Activated naive CD8-positive, alpha-beta T cell treated with anti-CD3 and anti-CD28 coated beads for 36 hours (primary cell): ENCODE measurements at regions not wholly inside any gene's neighbourhood (a gene's known extent, or its start where the extent isn't known, plus 50 kb on each side); places are given as distances from the start of the nearest gene placed in this dataset.

Experiments
- DNase-seq: peaks from one replicate; pipeline ENCODE4 v3.0.0; 2021
- H3K27ac Mint-ChIP-seq: one replicate; pipeline ENCODE4 v1.8.0; 2022; ENCODE audit warnings: mild to moderate bottlenecking, moderate library complexity, mixed read lengths
- H3K27me3 Mint-ChIP-seq: one replicate; pipeline ENCODE4 v1.8.0; 2022; ENCODE audit warnings: mild to moderate bottlenecking, mixed read lengths
- H3K36me3 Mint-ChIP-seq: one replicate; pipeline ENCODE4 v1.8.0; 2021; ENCODE audit warnings: mild to moderate bottlenecking, mixed read lengths
- H3K4me1 Mint-ChIP-seq: one replicate; pipeline ENCODE4 v1.8.0; 2021; ENCODE audit warnings: mixed read lengths
- H3K4me3 Mint-ChIP-seq: one replicate; pipeline ENCODE4 v1.8.0; 2022; ENCODE audit warnings: mild to moderate bottlenecking, moderate library complexity, mixed read lengths
- H3K9me3 Mint-ChIP-seq: one replicate; pipeline ENCODE4 v1.8.0; 2022; ENCODE audit warnings: mixed read lengths

DNA sequence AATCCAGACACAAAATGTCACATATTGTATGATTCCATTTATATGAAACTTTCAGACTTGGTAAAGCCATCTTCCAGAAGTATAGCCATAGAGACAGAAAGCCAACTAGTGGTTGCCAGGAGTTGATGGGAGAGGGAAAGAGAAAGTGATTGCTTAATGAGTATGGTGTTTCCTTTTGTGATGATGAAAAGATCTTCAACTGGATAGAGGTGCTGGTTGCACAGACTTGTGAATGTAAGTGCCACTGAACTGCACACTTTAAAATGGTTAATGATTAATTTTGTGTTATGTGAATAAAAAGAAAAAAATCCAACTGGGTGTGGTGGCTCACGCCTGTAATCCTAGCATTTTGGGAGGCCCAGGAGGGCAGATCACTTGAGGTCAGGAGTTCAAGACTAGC lies 135.3 kb upstream of the SLC1A4 start:
- no peak overlapping the region for H3K4me3 Mint-ChIP-seq
- no peak overlapping the region for H3K27ac Mint-ChIP-seq
- peaks cover 7% of the 10 kb centered on the region for H3K27me3 Mint-ChIP-seq
- no peaks in the 10 kb centered on the region for H3K4me1 Mint-ChIP-seq
- H3K9me3 Mint-ChIP-seq, result no peaks in the 10 kb centered on the region
- no peak for DNase-seq
- no peaks in the 10 kb centered on the region for H3K36me3 Mint-ChIP-seq

DNA sequence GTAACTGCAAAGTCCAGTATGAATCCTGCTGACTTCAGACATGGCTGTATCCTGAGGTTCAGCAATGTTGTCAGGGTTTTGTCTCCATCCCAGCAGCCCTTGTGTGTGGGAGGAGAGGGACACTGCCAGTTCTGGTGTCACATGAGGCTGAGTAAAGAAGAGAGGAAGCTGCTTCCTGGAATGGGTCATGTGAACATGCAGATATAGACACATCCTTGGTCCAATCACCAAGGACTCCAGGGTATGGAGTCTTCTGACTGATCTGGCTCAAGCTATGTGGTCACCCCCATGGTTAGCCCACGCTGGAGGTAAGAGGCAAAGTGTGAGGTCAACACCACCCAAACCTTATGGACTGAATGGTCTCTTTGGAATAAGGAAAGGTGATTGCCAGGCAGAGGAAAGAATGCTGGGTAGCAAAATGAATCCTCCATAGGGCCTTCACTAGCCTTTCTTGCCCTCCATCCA lies 134.4 kb upstream of the SLC1A4 start:
- Mint-ChIP-seq H3K4me3 (no peak overlapping the region), H3K36me3 (no peaks in the 10 kb centered on the region), H3K4me1 (no peaks in the 10 kb centered on the region), H3K27me3 (peaks cover 9% of the 10 kb centered on the region), H3K27ac (no peak overlapping the region), H3K9me3 (no peaks in the 10 kb centered on the region)
- no peak for DNase-seq

DNA sequence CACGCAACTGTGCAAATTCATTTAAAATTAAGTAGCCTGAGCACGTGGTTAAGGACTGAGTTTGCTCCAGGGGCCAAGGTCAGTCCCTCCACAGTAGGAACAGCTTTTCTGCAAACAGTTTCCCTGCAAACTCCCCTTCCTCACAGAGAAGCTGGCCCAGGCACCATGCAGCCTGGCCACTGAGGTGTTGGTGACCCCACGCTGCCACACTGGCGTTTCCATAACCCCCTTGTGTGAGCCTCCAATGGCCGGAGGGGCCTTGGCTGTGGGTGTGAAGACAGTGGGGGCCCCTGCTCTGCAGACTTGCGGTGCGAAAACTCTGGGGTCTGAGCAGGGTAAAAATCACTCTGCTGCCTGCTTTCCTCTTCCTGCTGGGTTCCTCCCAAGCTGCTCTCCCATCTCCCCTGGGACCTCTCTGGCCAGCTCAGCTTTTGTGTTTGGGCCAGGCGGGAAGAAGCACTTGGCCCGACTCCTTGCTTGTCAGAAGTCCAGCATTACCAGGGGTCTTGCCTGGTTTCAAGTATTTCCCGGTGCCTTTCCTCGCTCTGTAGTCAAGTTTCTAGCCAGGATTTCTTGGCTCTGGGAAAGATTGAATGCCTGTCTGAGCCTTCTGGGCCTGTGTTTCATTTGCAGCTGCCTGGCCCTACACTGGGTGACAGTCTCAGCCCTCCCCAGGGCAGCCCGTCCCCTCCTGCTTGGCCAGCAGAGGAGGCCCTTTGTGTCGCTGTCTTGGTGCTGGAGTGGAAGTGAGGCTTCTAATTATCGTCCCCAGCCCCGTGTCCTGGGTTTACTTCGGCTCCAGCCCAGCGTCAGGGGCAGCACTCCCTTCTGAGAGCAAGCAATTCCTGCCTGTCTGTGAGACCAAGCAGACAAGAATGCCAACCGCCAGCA lies 131.4 kb upstream of the SLC1A4 start:
- Mint-ChIP-seq H3K4me3 (no peak overlapping the region), H3K27ac (no peak overlapping the region), H3K9me3 (no peaks in the 10 kb centered on the region), H3K4me1 (no peaks in the 10 kb centered on the region), H3K27me3 (peaks cover 9% of the 10 kb centered on the region), H3K36me3 (no peaks in the 10 kb centered on the region)
- DNase-seq, result no peak

DNA sequence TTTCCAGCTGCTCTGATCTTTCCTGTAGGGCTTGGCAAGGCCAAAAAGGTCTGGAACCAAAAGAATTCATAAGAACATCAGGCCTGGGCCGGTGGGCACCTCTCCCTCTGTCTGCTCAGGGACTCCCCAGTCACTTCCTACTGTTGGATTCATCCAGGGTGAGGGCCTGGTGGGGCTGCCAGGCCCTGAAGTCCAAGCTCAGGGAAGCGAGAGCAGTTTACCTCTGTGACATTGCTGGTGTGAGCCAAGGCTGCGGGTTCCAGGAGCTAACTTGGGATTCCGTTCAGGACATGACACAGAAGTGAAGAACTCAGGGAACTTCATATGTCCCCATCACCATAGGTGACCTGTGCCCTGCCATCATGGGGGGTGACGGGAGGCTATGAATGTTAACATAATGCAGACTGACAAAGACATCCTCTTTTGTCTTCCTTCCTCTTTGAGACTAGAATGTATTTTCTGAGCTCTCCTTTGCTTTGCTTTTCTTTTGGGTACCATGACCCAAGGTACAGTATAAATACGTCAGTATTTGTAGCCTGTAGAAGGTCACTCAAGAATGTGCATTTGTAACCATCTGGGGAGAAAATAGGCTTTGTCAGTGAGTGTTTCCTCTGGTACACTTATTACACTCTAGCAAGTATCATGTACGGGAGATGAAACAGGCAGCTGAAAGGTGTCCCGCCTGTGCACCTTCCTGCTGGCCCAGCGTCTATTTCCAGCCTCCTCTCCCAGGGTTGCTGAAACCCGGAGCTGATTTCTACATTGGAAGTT lies 130.5 kb upstream of the SLC1A4 start:
- peaks cover 9% of the 10 kb centered on the region for H3K27me3 Mint-ChIP-seq
- H3K36me3 Mint-ChIP-seq, result no peaks in the 10 kb centered on the region
- H3K27ac Mint-ChIP-seq, result no peak overlapping the region
- no peaks in the 10 kb centered on the region for H3K4me1 Mint-ChIP-seq
- no peak for DNase-seq
- no peak overlapping the region for H3K4me3 Mint-ChIP-seq
- no peaks in the 10 kb centered on the region for H3K9me3 Mint-ChIP-seq

DNA sequence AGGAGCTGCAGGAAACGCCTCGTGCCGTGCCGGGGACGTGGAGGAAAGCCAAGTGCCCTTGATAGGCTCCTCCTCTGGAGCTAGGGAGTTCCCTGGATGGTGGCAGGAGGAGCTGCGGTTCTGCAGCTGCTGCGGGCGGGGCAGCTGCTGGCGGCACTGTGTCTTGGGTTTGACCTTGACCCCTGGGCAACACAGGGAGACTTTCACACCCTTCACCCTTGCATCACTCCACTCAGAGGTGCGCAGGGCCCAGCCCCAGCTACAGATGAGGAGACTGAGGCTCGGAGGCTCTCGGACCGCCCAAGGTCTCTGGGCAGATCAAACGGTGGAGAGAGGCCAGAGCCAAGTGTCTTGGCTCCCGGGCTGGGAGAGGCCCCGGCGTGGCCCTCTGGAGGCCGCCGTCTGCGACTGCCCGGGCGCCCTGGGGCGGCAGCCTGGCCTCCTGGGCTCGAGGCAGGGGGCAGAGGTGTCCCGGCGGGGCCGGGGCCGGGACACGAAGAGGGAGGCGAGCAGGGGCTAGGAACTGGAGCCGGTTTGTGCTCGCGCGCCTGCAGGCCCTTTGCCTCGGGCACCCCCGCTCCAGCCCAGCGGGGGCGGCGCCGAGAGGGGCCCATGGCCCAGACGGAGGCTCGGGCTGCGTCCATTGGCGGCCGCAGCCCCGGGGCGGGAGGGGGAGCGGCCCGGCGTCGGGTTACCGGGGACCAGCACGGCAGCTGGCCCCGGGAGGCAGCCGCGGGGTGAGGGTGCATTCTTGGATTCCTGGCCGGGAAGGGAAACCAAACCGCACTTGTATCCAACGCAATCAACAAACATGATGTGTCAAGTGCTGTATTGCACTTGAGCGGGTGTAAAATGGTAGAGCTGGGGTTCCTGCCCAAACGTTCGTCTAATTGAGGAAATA lies 129.6 kb upstream of the SLC1A4 start:
- DNase-seq, result no peak
- peaks cover 9% of the 10 kb centered on the region for H3K27me3 Mint-ChIP-seq
- H3K9me3 Mint-ChIP-seq, result no peaks in the 10 kb centered on the region
- no peaks in the 10 kb centered on the region for H3K4me1 Mint-ChIP-seq
- H3K27ac Mint-ChIP-seq, result no peak overlapping the region
- H3K36me3 Mint-ChIP-seq, result no peaks in the 10 kb centered on the region
- peak overlapping the region; percentile 2 for H3K4me3 Mint-ChIP-seq

DNA sequence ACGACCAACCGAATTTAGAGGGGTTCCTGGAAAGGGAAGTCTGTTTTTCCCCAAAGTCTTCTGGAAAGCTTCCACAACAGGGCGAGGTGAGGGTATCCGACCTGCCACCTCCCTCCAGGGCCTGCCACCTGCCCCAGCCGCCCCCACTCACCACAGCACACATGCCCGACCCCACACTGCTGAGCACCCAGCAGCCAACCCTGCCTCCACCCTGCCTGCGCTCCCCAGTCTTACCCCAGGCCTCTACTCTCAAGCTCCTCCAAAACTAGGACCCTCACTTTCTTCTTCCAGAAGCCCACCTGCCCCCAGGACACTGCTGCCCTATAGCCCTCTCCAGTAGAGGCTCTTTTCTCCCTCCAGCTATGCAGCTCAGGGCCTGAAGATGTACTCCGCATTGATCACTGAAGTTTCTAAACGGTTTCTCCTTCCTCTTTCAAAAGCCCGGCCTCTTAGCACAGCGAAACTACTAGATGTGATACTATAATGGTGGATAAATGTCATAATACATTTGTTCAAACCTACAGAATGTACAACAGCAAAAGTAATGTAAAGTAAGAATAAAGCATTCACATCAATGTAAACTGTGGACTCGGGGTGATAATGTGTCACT lies 128.8 kb upstream of the SLC1A4 start:
- H3K4me3 Mint-ChIP-seq, result no peak overlapping the region
- H3K27me3 Mint-ChIP-seq, result peaks cover 9% of the 10 kb centered on the region
- no peaks in the 10 kb centered on the region for H3K9me3 Mint-ChIP-seq
- no peaks in the 10 kb centered on the region for H3K36me3 Mint-ChIP-seq
- H3K4me1 Mint-ChIP-seq, result no peaks in the 10 kb centered on the region
- H3K27ac Mint-ChIP-seq, result no peak overlapping the region
- DNase-seq, result no peak

DNA sequence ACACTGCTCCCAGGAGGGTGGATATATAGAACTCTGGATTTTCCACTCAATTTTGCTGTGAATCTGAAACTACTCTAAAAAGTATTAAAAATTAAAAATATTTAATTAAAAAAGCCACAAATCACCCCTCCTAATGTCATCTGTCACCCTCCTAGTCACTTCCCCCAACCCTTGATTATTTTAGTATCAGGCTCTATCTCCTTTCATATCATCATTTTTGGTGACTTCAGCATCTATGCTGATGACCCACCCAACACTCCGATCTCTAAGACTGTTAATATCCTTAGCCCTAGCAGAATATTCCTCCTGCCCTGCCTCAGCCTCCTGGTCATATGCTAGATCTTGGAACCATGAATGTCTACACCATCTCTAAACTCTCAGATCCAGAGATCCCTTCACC lies 128.3 kb upstream of the SLC1A4 start:
- DNase-seq, result no peak
- no peaks in the 10 kb centered on the region for H3K4me1 Mint-ChIP-seq
- H3K27ac Mint-ChIP-seq, result no peak overlapping the region
- no peaks in the 10 kb centered on the region for H3K9me3 Mint-ChIP-seq
- no peaks in the 10 kb centered on the region for H3K36me3 Mint-ChIP-seq
- no peak overlapping the region for H3K4me3 Mint-ChIP-seq
- peaks cover 7% of the 10 kb centered on the region for H3K27me3 Mint-ChIP-seq

DNA sequence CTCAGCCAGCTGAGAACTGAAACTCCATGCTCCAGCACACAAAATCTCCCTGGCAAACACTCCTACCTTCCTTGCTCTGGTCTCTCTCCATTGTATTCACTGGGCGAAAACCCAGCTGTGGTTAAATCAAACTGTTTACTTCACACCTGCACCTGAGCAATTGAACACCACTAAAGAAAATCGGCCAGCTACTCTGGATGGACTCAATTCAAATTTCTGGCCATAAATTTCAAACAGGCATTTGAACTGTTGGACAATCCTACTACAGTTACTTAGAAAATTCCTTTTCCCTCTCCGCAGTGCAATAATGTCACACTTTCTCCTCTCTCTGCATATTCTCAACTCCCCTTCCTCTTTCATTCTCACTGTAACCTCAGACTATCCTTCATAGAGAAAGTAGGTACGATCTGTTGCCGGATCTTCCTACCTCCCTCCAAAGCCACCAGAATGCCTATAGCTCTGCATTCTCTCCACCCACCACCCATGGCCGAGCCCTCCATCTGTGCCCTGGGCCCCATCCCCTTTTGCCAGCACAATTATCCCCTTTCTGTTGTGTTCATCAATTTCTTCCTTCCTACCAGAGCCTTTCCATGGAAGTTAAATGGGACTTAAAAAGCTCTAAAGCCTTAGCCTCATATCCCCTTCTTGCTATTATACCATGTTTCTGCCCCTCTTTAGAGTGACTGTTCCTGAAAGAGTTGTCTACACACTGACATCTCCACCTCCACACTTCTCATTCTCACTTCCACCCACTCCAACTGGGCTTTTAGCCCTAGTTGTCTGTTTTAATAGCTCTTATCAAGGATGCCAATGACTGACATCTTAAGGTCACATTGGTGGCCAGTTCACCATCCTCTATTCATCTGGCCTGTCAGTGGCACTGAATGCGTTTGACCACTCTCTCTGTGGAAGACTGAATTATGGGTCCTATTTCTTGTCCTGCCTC lies 127.5 kb upstream of the SLC1A4 start:
- Mint-ChIP-seq H3K4me3 (no peak overlapping the region), H3K27ac (no peak overlapping the region), H3K27me3 (peaks cover 13% of the 10 kb centered on the region), H3K36me3 (no peaks in the 10 kb centered on the region), H3K9me3 (no peaks in the 10 kb centered on the region), H3K4me1 (no peaks in the 10 kb centered on the region)
- DNase-seq, result no peak

DNA sequence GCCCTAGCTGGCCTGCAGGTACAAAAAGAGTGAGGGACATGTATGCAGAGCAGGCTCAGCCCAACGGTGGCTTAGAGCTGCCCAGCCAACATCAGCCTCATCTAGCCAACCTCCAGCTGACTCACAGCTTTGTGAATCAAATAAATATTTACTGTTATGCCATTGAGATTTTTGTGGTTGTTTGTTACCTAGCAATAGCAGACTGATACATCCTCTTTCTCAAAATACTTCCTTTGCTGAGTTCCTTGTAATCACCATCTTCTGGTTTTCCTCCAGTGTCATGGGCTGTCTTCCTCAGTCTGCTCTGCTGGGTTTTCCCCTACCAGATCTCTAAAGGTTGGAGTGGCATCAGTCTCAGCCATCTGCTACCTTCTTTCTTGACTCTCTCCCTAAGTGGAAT lies 126.6 kb upstream of the SLC1A4 start:
- Mint-ChIP-seq H3K27me3 (peaks cover 18% of the 10 kb centered on the region), H3K4me1 (no peaks in the 10 kb centered on the region), H3K36me3 (no peaks in the 10 kb centered on the region), H3K9me3 (no peaks in the 10 kb centered on the region), H3K4me3 (no peak overlapping the region), H3K27ac (no peak overlapping the region)
- no peak for DNase-seq

DNA sequence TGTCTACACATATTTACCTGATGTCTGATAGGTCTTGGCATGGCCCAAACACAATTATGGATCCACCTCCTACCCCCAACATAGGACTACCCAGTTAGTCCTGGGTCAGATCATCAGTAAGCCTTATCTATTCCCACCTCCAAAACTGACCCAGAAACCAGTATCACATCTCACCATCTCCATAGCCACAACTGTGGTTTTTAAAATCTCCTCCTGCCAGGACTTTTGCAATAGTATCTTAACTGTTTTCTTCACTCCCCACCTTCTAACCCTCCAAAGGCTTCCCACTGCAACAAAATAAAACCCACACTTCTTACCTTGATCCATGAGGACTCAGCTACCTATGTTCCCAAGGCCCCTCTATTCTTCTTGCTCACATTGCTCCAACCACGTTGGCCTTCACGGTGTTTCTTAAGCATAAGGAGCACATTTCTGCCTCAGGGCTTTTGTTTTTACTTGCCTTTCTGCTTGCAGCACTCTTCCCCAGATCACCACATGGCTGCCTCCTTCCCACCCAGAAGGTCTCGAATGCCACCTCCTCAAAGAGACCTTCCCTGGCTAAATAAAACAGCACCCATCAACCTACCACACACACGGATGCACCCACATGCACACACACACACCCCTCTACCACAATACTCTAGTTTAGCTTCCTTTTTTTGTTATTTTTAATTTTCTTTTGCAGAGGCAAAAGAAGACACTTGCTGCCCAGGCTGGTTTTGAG lies 125.9 kb upstream of the SLC1A4 start:
- H3K4me3 Mint-ChIP-seq, result no peak overlapping the region
- no peaks in the 10 kb centered on the region for H3K36me3 Mint-ChIP-seq
- no peak for DNase-seq
- H3K27me3 Mint-ChIP-seq, result peaks cover 18% of the 10 kb centered on the region
- H3K9me3 Mint-ChIP-seq, result no peaks in the 10 kb centered on the region
- H3K4me1 Mint-ChIP-seq, result no peaks in the 10 kb centered on the region
- H3K27ac Mint-ChIP-seq, result no peak overlapping the region

DNA sequence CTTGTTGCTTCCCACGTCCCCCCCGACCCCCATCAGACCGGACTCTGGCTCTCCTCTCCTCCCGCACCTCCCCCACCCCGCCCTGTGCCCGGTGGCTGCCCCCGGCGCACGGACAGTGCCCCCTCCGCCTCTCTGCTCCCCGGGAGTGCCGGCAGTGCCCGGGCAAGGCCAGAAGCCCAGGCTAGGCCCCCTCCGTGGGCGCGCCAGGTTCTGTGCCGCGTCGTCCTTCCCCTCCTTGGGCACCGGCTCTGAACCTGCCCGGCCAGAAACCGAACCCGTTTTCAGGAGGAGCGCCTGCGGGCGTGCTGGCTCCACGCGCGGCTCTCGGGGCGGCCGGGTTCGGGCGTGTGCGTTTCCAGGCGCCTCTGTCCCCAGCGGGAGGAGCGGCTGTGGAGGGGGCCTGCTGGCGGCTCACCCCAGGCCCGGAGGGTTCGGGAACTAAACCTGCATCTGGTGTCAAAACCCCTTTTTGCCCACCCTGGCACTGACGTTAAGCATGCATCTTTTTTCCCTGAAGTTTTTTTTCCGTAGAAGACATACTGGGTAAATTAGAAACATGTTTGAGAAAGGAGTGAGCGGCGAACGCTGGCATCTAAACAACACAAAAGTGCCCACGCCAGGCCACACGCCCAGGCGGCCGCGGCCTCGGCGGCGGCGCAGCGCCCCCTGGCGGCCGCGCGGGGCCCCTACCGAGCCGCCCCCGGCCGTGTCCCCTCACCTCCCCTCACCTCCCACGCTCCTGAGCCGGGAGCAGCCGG lies 123.9 kb upstream of the SLC1A4 start:
- peak overlapping the region; percentile 71 for H3K4me3 Mint-ChIP-seq
- H3K36me3 Mint-ChIP-seq, result no peaks in the 10 kb centered on the region
- peaks cover 12% of the 10 kb centered on the region for H3K27me3 Mint-ChIP-seq
- peak; percentile 70 for DNase-seq
- no peak overlapping the region for H3K27ac Mint-ChIP-seq
- no peaks in the 10 kb centered on the region for H3K4me1 Mint-ChIP-seq
- H3K9me3 Mint-ChIP-seq, result no peaks in the 10 kb centered on the region

DNA sequence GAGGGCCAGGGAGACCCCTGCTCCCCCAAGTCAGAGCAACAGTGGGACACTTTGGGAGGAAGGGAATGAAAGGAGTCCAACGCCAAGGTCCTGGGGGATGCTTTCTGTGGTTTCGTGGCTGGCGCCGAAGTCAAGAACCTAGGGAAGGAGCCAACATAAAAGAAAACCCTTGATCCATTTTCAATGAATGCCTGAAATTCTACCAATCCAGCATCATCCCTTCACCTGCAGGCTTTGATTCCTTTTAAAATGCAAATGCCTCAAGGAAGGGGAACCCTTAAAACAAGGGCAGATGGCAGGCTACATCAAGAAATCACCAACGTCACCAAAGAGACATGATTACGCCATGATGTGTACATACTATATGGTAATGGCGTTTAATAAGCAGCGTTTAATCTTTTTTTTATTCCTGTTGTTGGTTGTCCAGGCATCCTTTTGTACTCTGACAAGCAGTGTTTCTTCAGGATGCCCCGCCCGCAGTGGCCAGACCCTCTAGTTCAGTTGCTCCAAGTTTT lies 123.3 kb upstream of the SLC1A4 start:
- Mint-ChIP-seq H3K4me3 (no peak overlapping the region), H3K4me1 (no peaks in the 10 kb centered on the region), H3K36me3 (no peaks in the 10 kb centered on the region), H3K9me3 (no peaks in the 10 kb centered on the region), H3K27ac (no peak overlapping the region), H3K27me3 (peaks cover 12% of the 10 kb centered on the region)
- DNase-seq, result no peak
